Parathyroid adenoma (tissue), 2 donors: ENCODE measurements at regions not wholly inside any gene's neighbourhood (a gene's known extent, or its start where the extent isn't known, plus 50 kb on each side); places are given as distances from the start of the nearest gene placed in this dataset.

ENCODE experiments used
- H2AFZ ChIP-seq: fragments of 300-600 bp; sonication (generic); one replicate; pipeline ENCODE4 v1.7.0; 2017; ENCODE audit warnings: antibody characterized with exemption, mild to moderate bottlenecking
- H3K27ac ChIP-seq: fragments of 300-600 bp; sonication (generic); one replicate; pipeline ENCODE4 v1.7.0; 2017
- H3K27me3 ChIP-seq: fragments of 300-600 bp; sonication (generic); one replicate; pipeline ENCODE4 v1.7.0; 2017; ENCODE audit warnings: low read length; ENCODE audit not compliant: control insufficient read depth, insufficient read depth
- H3K36me3 ChIP-seq: fragments of 300-600 bp; sonication (generic); one replicate; pipeline ENCODE4 v1.7.0; 2017; ENCODE audit warnings: low read length; ENCODE audit not compliant: control insufficient read depth, insufficient read depth
- H3K4me1 ChIP-seq: fragments of 300-600 bp; sonication (generic); one replicate; pipeline ENCODE4 v1.7.0; 2017; ENCODE audit warnings: control low read depth
- H3K4me2 ChIP-seq: fragments of 300-600 bp; sonication (generic); one replicate; pipeline ENCODE4 v1.7.0; 2017; ENCODE audit warnings: low read length
- H3K4me3 ChIP-seq: fragments of 300-600 bp; sonication (generic); one replicate; pipeline ENCODE4 v1.7.0; 2017; ENCODE audit warnings: low read depth, low read length
- H3K79me2 ChIP-seq: fragments of 300-600 bp; sonication (generic); one replicate; pipeline ENCODE4 v1.7.0; 2017; ENCODE audit warnings: control low read depth
- H3K9ac ChIP-seq: fragments of 300-600 bp; sonication (generic); one replicate; pipeline ENCODE4 v1.7.0; 2017; ENCODE audit warnings: mild to moderate bottlenecking
- H3K9me3 ChIP-seq: fragments of 300-600 bp; sonication (generic); one replicate; pipeline ENCODE4 v1.7.0; 2017; ENCODE audit warnings: low read length; ENCODE audit not compliant: control insufficient read depth
- CTCF ChIP-seq: fragments of 300-600 bp; sonication (generic); IDR thresholded peaks from one replicate; pipeline ENCODE4 v1.7.0; 2017; ENCODE audit warnings: antibody characterized with exemption, mild to moderate bottlenecking
- donor health status: primary hyperparathyroidism.

GRCh38 chr2:187951470-187952218, 340.0 kb upstream of the GULP1 start:
- TF ChIP-seq CTCF = no peak
- H3K4me3 ChIP-seq = no peak overlapping the region
- H3K9ac ChIP-seq = no peak overlapping the region
- H3K4me1 ChIP-seq = no peaks in the 10 kb centered on the region
- H3K9me3 ChIP-seq = no peaks in the 10 kb centered on the region
- H3K27ac ChIP-seq = no peak overlapping the region
- H3K27me3 ChIP-seq = no peaks in the 10 kb centered on the region
- no peak overlapping the region for H2AFZ ChIP-seq
- no peaks in the 10 kb centered on the region for H3K79me2 ChIP-seq
- H3K36me3 ChIP-seq = no peaks in the 10 kb centered on the region
- no peak overlapping the region for H3K4me2 ChIP-seq

DNA sequence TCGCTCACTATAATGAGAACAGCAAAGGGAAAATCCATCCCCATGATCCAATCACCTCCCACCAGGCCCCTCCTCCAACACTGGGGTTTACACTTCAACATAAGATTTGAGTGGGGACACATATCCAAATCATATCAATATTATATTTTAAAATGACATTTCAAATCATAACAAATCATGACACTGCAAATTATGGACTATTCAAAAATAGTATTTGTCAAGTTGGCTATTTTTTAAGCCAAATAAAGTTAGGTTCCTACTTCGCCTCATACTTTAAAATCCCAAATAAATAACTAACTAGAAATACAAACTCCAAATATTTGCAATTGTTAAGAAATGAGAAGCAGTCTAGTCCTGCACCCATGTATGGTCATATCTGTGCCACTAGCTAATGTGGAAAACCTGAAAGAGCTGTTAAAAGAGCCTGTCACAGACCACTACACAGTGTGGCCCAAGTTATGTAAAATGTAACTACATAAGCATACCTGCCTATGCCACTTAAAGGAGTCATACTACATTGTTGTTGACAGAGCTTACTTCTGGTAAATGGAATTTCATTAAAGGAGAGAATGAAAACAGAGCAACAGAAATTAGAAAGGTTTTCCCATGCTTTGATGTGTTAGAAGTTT, 334.7 kb upstream of the GULP1 start:
- Histone ChIP-seq H3K79me2 (no peaks in the 10 kb centered on the region), H3K36me3 (peaks cover 2% of the 10 kb centered on the region), H3K9me3 (no peaks in the 10 kb centered on the region), H3K4me1 (no peaks in the 10 kb centered on the region), H3K4me2 (no peak overlapping the region), H3K27me3 (no peaks in the 10 kb centered on the region), H3K9ac (no peak overlapping the region), H3K4me3 (no peak overlapping the region), H3K27ac (no peak overlapping the region), H2AFZ (no peak overlapping the region)
- no peak for TF ChIP-seq CTCF

- no peak overlapping the region for H2AFZ ChIP-seq
- no peaks in the 10 kb centered on the region for H3K79me2 ChIP-seq
- no peaks in the 10 kb centered on the region for H3K4me1 ChIP-seq
- no peak overlapping the region for H3K9ac ChIP-seq
- H3K9me3 ChIP-seq = no peaks in the 10 kb centered on the region
- no peak overlapping the region for H3K4me3 ChIP-seq
- no peak overlapping the region for H3K27ac ChIP-seq
- no peak for TF ChIP-seq CTCF
- H3K4me2 ChIP-seq = no peak overlapping the region
- peaks cover 2% of the 10 kb centered on the region for H3K36me3 ChIP-seq
- H3K27me3 ChIP-seq = no peaks in the 10 kb centered on the region
Observed at GRCh38 chr2:187959821-187960220, 331.9 kb upstream of the GULP1 start.

DNA sequence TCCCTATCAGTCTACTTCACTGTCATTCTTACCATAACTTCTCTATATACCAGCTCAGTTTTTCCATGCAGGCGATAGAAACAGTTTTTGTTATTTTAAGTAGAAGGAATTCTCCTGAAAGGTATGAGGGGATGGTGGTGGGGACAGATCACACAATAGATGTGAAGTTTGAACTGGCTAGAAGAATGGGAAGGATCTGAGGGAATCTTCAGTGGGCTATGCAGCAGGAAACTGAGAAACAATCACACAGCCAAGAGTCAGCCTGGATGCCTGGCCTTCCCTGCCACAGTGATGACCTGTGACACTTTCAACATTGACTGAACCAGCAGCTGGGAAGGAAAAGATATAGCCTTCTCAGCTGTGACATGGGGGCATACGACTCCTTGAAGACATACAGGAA, 329.1 kb upstream of the GULP1 start:
- H2AFZ ChIP-seq = no peak overlapping the region
- H3K4me1 ChIP-seq = no peaks in the 10 kb centered on the region
- no peaks in the 10 kb centered on the region for H3K79me2 ChIP-seq
- no peak overlapping the region for H3K27ac ChIP-seq
- no peak overlapping the region for H3K4me3 ChIP-seq
- peaks cover 2% of the 10 kb centered on the region for H3K36me3 ChIP-seq
- H3K9me3 ChIP-seq = no peaks in the 10 kb centered on the region
- no peak overlapping the region for H3K9ac ChIP-seq
- H3K4me2 ChIP-seq = no peak overlapping the region
- no peak for TF ChIP-seq CTCF
- no peaks in the 10 kb centered on the region for H3K27me3 ChIP-seq

DNA sequence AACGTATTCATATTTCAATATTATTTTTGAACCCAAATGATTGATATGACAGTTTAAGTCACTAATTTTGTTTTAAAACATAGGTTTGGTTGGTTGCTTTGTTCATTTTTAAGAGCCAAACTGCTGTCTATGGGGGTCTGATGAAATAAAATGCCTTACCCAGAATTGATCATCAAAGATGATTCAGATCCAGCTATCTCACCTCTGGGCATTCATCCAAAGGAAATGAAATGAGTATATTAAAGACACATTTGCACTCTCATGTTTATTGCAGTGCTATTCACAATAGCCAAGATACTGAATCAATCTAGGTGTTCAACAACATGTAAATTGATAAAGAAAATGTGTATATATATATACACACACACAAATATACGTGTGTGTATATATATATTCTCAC, 326.9 kb upstream of the GULP1 start:
- no peak overlapping the region for H2AFZ ChIP-seq
- no peak overlapping the region for H3K4me3 ChIP-seq
- no peaks in the 10 kb centered on the region for H3K27me3 ChIP-seq
- H3K79me2 ChIP-seq = no peaks in the 10 kb centered on the region
- H3K9ac ChIP-seq = no peak overlapping the region
- no peaks in the 10 kb centered on the region for H3K9me3 ChIP-seq
- H3K4me2 ChIP-seq = no peak overlapping the region
- no peak for TF ChIP-seq CTCF
- H3K4me1 ChIP-seq = no peaks in the 10 kb centered on the region
- H3K36me3 ChIP-seq = no peaks in the 10 kb centered on the region
- no peak overlapping the region for H3K27ac ChIP-seq
